ENCODE measurements at regions not wholly inside any gene's neighbourhood (a gene's known extent, or its start where the extent isn't known, plus 50 kb on each side); places are given as distances from the start of the nearest gene placed in this dataset.
A peak's percentile ranks its signal among the peaks of the same experiment; 100 is the strongest.

GRCh38 chr1:42035205-42035829, 116.6 kb upstream of the HIVEP3 start:
- Histone ChIP-seq H3K9me3 (ENCODE audit: control insufficient read depth, insufficient read depth, low read depth, low read length) (no peaks in the 10 kb centered on the region), H3K4me1 (ENCODE audit: control insufficient read depth, insufficient read depth, low read length) (no peaks in the 10 kb centered on the region), H3K27ac (ENCODE audit: low read depth, low read length) (no peak overlapping the region), H3K27me3 (ENCODE audit: control insufficient read depth, insufficient read depth, low read length) (peaks cover 59% of the 10 kb centered on the region), H3K36me3 (ENCODE audit: control insufficient read depth, insufficient read depth, low read length) (no peaks in the 10 kb centered on the region), H3K4me3 (ENCODE audit: low read depth, low read length) (peak overlapping the region; percentile 86), H3K9ac (ENCODE audit: low read length) (peak overlapping the region; percentile 26)

GRCh38 chr1:42034426-42034825, 115.7 kb upstream of the HIVEP3 start:
- no peaks in the 10 kb centered on the region for H3K4me1 ChIP-seq (ENCODE audit: control insufficient read depth, insufficient read depth, low read length)
- H3K27me3 ChIP-seq (ENCODE audit: control insufficient read depth, insufficient read depth, low read length), result peaks cover 59% of the 10 kb centered on the region
- H3K36me3 ChIP-seq (ENCODE audit: control insufficient read depth, insufficient read depth, low read length), result no peaks in the 10 kb centered on the region
- H3K4me3 ChIP-seq (ENCODE audit: low read depth, low read length), result peak overlapping the region; percentile 86
- no peaks in the 10 kb centered on the region for H3K9me3 ChIP-seq (ENCODE audit: control insufficient read depth, insufficient read depth, low read depth, low read length)
- no peak overlapping the region for H3K27ac ChIP-seq (ENCODE audit: low read depth, low read length)
- no peak overlapping the region for H3K9ac ChIP-seq (ENCODE audit: low read length)

- H3K9me3 ChIP-seq (ENCODE audit: control insufficient read depth, insufficient read depth, low read depth, low read length), result no peaks in the 10 kb centered on the region
- H3K36me3 ChIP-seq (ENCODE audit: control insufficient read depth, insufficient read depth, low read length), result no peaks in the 10 kb centered on the region
- no peak overlapping the region for H3K9ac ChIP-seq (ENCODE audit: low read length)
- no peak overlapping the region for H3K27ac ChIP-seq (ENCODE audit: low read depth, low read length)
- no peak overlapping the region for H3K4me3 ChIP-seq (ENCODE audit: low read depth, low read length)
- H3K4me1 ChIP-seq (ENCODE audit: control insufficient read depth, insufficient read depth, low read length), result no peaks in the 10 kb centered on the region
- H3K27me3 ChIP-seq (ENCODE audit: control insufficient read depth, insufficient read depth, low read length), result peaks cover 55% of the 10 kb centered on the region
Measured at GRCh38 chr1:42033629-42034028, 114.9 kb upstream of the HIVEP3 start.

GRCh38 chr1:42017730-42018129, 99.0 kb upstream of the HIVEP3 start:
- H3K36me3 ChIP-seq (ENCODE audit: control insufficient read depth, insufficient read depth, low read length), result no peaks in the 10 kb centered on the region
- H3K4me1 ChIP-seq (ENCODE audit: control insufficient read depth, insufficient read depth, low read length), result no peaks in the 10 kb centered on the region
- H3K4me3 ChIP-seq (ENCODE audit: low read depth, low read length), result no peak overlapping the region
- H3K27ac ChIP-seq (ENCODE audit: low read depth, low read length), result no peak overlapping the region
- H3K27me3 ChIP-seq (ENCODE audit: control insufficient read depth, insufficient read depth, low read length), result peaks cover 8% of the 10 kb centered on the region; the same call in 1 of the 2 replicates
- H3K9ac ChIP-seq (ENCODE audit: low read length), result no peak overlapping the region
- H3K9me3 ChIP-seq (ENCODE audit: control insufficient read depth, insufficient read depth, low read depth, low read length), result no peaks in the 10 kb centered on the region

GRCh38 chr1:42017259-42017658, 98.5 kb upstream of the HIVEP3 start:
- Histone ChIP-seq H3K27ac (ENCODE audit: low read depth, low read length) (no peak overlapping the region), H3K36me3 (ENCODE audit: control insufficient read depth, insufficient read depth, low read length) (no peaks in the 10 kb centered on the region), H3K9ac (ENCODE audit: low read length) (no peak overlapping the region), H3K9me3 (ENCODE audit: control insufficient read depth, insufficient read depth, low read depth, low read length) (no peaks in the 10 kb centered on the region), H3K27me3 (ENCODE audit: control insufficient read depth, insufficient read depth, low read length) (peaks cover 8% of the 10 kb centered on the region; the same call in 1 of the 2 replicates), H3K4me3 (ENCODE audit: low read depth, low read length) (no peak overlapping the region), H3K4me1 (ENCODE audit: control insufficient read depth, insufficient read depth, low read length) (no peaks in the 10 kb centered on the region)

- peaks cover 5% of the 10 kb centered on the region; the same call in 1 of the 2 replicates for H3K27me3 ChIP-seq (ENCODE audit: control insufficient read depth, insufficient read depth, low read length)
- H3K9me3 ChIP-seq (ENCODE audit: control insufficient read depth, insufficient read depth, low read depth, low read length), result no peaks in the 10 kb centered on the region
- no peaks in the 10 kb centered on the region for H3K36me3 ChIP-seq (ENCODE audit: control insufficient read depth, insufficient read depth, low read length)
- no peak overlapping the region for H3K9ac ChIP-seq (ENCODE audit: low read length)
- H3K27ac ChIP-seq (ENCODE audit: low read depth, low read length), result no peak overlapping the region
- H3K4me3 ChIP-seq (ENCODE audit: low read depth, low read length), result no peak overlapping the region
- H3K4me1 ChIP-seq (ENCODE audit: control insufficient read depth, insufficient read depth, low read length), result no peaks in the 10 kb centered on the region
Measured at GRCh38 chr1:42014823-42015222, 96.1 kb upstream of the HIVEP3 start.

- Histone ChIP-seq H3K27me3 (ENCODE audit: control insufficient read depth, insufficient read depth, low read length) (peaks cover 11% of the 10 kb centered on the region; the same call in 1 of the 2 replicates), H3K4me3 (ENCODE audit: low read depth, low read length) (no peak overlapping the region), H3K9ac (ENCODE audit: low read length) (no peak overlapping the region), H3K36me3 (ENCODE audit: control insufficient read depth, insufficient read depth, low read length) (no peaks in the 10 kb centered on the region), H3K27ac (ENCODE audit: low read depth, low read length) (no peak overlapping the region), H3K4me1 (ENCODE audit: control insufficient read depth, insufficient read depth, low read length) (no peaks in the 10 kb centered on the region), H3K9me3 (ENCODE audit: control insufficient read depth, insufficient read depth, low read depth, low read length) (no peaks in the 10 kb centered on the region)
Measured at GRCh38 chr1:42013881-42014470, 95.3 kb upstream of the HIVEP3 start.

- Histone ChIP-seq H3K9ac (ENCODE audit: low read length) (no peak overlapping the region), H3K27ac (ENCODE audit: low read depth, low read length) (no peak overlapping the region), H3K27me3 (ENCODE audit: control insufficient read depth, insufficient read depth, low read length) (peaks cover 20% of the 10 kb centered on the region; the same call in 1 of the 2 replicates), H3K36me3 (ENCODE audit: control insufficient read depth, insufficient read depth, low read length) (no peaks in the 10 kb centered on the region), H3K4me3 (ENCODE audit: low read depth, low read length) (no peak overlapping the region), H3K9me3 (ENCODE audit: control insufficient read depth, insufficient read depth, low read depth, low read length) (no peaks in the 10 kb centered on the region), H3K4me1 (ENCODE audit: control insufficient read depth, insufficient read depth, low read length) (no peaks in the 10 kb centered on the region)
Measured at GRCh38 chr1:42012852-42013251, 94.1 kb upstream of the HIVEP3 start.

GRCh38 chr1:42010381-42010780, 91.7 kb upstream of the HIVEP3 start:
- Histone ChIP-seq H3K9me3 (ENCODE audit: control insufficient read depth, insufficient read depth, low read depth, low read length) (no peaks in the 10 kb centered on the region), H3K4me1 (ENCODE audit: control insufficient read depth, insufficient read depth, low read length) (no peaks in the 10 kb centered on the region), H3K4me3 (ENCODE audit: low read depth, low read length) (no peak overlapping the region), H3K9ac (ENCODE audit: low read length) (no peak overlapping the region), H3K27me3 (ENCODE audit: control insufficient read depth, insufficient read depth, low read length) (peaks cover 29% of the 10 kb centered on the region; the same call in 1 of the 2 replicates), H3K27ac (ENCODE audit: low read depth, low read length) (no peak overlapping the region), H3K36me3 (ENCODE audit: control insufficient read depth, insufficient read depth, low read length) (no peaks in the 10 kb centered on the region)

GRCh38 chr1:42008264-42008663, 89.5 kb upstream of the HIVEP3 start:
- Histone ChIP-seq H3K4me3 (ENCODE audit: low read depth, low read length) (no peak overlapping the region), H3K27ac (ENCODE audit: low read depth, low read length) (no peak overlapping the region), H3K9ac (ENCODE audit: low read length) (no peak overlapping the region), H3K9me3 (ENCODE audit: control insufficient read depth, insufficient read depth, low read depth, low read length) (no peaks in the 10 kb centered on the region), H3K4me1 (ENCODE audit: control insufficient read depth, insufficient read depth, low read length) (no peaks in the 10 kb centered on the region), H3K36me3 (ENCODE audit: control insufficient read depth, insufficient read depth, low read length) (no peaks in the 10 kb centered on the region), H3K27me3 (ENCODE audit: control insufficient read depth, insufficient read depth, low read length) (peaks cover 29% of the 10 kb centered on the region; the same call in 1 of the 2 replicates)

GRCh38 chr1:42006836-42007235, 88.1 kb upstream of the HIVEP3 start:
- no peaks in the 10 kb centered on the region for H3K4me1 ChIP-seq (ENCODE audit: control insufficient read depth, insufficient read depth, low read length)
- peaks cover 29% of the 10 kb centered on the region; the same call in 1 of the 2 replicates for H3K27me3 ChIP-seq (ENCODE audit: control insufficient read depth, insufficient read depth, low read length)
- no peaks in the 10 kb centered on the region for H3K9me3 ChIP-seq (ENCODE audit: control insufficient read depth, insufficient read depth, low read depth, low read length)
- no peak overlapping the region for H3K9ac ChIP-seq (ENCODE audit: low read length)
- H3K27ac ChIP-seq (ENCODE audit: low read depth, low read length), result no peak overlapping the region
- no peak overlapping the region for H3K4me3 ChIP-seq (ENCODE audit: low read depth, low read length)
- no peaks in the 10 kb centered on the region for H3K36me3 ChIP-seq (ENCODE audit: control insufficient read depth, insufficient read depth, low read length)

Data from HUES6 (cell line).